Astrocyte (in vitro differentiated cells and primary cell): ENCODE measurements at regions not wholly inside any gene's neighbourhood (a gene's known extent, or its start where the extent isn't known, plus 50 kb on each side); places are given as distances from the start of the nearest gene placed in this dataset.

Experiments
- EZH2 ChIP-seq: IDR thresholded peaks from 2 replicates; pipeline ENCODE4 v1.6.1; 2012; ENCODE audit warnings: mild to moderate bottlenecking, low read length, inconsistent platforms; ENCODE audit not compliant: insufficient read depth
- TF ChIP-seq, protein P1 (sequence below): IDR thresholded peaks from 2 replicates; pipeline ENCODE4 v1.5.1; 2011; ENCODE audit warnings: low read depth, mild to moderate bottlenecking, inconsistent platforms, low read length, moderate library complexity; ENCODE audit not compliant: insufficient read depth

DNA sequence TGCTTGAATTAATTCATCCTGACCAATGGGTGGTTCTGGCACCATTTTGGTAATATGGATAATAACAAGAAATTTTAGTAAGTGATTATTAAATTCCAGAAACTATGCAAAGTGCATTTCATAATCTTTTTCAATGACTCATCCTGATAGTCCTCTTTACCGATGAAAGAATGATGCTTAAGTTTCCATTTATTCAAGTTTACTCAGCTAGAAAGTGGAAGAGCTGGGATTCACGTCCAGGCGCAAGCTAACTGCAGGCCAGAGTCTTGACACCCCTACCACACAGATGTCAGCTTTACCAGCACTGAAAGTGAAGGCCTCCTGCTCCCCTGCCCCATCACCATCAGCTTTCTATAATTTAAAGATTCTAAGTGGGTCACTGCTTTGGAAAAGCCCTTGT lies 493.5 kb upstream of the WWC1 start:
- TF ChIP-seq, protein P1, sequence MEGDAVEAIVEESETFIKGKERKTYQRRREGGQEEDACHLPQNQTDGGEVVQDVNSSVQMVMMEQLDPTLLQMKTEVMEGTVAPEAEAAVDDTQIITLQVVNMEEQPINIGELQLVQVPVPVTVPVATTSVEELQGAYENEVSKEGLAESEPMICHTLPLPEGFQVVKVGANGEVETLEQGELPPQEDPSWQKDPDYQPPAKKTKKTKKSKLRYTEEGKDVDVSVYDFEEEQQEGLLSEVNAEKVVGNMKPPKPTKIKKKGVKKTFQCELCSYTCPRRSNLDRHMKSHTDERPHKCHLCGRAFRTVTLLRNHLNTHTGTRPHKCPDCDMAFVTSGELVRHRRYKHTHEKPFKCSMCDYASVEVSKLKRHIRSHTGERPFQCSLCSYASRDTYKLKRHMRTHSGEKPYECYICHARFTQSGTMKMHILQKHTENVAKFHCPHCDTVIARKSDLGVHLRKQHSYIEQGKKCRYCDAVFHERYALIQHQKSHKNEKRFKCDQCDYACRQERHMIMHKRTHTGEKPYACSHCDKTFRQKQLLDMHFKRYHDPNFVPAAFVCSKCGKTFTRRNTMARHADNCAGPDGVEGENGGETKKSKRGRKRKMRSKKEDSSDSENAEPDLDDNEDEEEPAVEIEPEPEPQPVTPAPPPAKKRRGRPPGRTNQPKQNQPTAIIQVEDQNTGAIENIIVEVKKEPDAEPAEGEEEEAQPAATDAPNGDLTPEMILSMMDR = no peak
- no peak for TF ChIP-seq EZH2
